Adrenal gland (tissue), 5 donors: ENCODE measurements at regions not wholly inside any gene's neighbourhood (a gene's known extent, or its start where the extent isn't known, plus 50 kb on each side); places are given as distances from the start of the nearest gene placed in this dataset.

Experiments used
- POLR2A ChIP-seq, 2 donors: fragments of 450-650 bp; IDR thresholded peaks; one replicate each; pipeline ENCODE4 v1.6.1; 2017; ENCODE audit warnings: antibody characterized with exemption in 2 of 2, mild to moderate bottlenecking in 2 of 2, moderate library complexity in 1 of 2
- TF ChIP-seq, protein P1 (sequence below), 6 experiments: fragments of 450-650 bp in 4 of 6; fragments of 200-600 bp in 2 of 6; sonication (generic) in 1 of 6; IDR thresholded peaks; 1 replicate in 5 of 6; 2 replicates in 1 of 6; pipeline versions ENCODE4 v1.5.1 to v1.8.0; 2016 to 2021; ENCODE audit warnings: antibody characterized with exemption in 6 of 6, mild to moderate bottlenecking in 2 of 6, moderate library complexity in 1 of 6
- donor health status: DM: no; HTN: no; CAD: no.

GRCh38 chr3:163957072-163957471 lies 1121.2 kb downstream of the SI start:
- TF ChIP-seq, protein P1, sequence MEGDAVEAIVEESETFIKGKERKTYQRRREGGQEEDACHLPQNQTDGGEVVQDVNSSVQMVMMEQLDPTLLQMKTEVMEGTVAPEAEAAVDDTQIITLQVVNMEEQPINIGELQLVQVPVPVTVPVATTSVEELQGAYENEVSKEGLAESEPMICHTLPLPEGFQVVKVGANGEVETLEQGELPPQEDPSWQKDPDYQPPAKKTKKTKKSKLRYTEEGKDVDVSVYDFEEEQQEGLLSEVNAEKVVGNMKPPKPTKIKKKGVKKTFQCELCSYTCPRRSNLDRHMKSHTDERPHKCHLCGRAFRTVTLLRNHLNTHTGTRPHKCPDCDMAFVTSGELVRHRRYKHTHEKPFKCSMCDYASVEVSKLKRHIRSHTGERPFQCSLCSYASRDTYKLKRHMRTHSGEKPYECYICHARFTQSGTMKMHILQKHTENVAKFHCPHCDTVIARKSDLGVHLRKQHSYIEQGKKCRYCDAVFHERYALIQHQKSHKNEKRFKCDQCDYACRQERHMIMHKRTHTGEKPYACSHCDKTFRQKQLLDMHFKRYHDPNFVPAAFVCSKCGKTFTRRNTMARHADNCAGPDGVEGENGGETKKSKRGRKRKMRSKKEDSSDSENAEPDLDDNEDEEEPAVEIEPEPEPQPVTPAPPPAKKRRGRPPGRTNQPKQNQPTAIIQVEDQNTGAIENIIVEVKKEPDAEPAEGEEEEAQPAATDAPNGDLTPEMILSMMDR (IDR thresholded peaks at IDR 0.05): no peak
- no peak for TF ChIP-seq POLR2A (IDR thresholded peaks at IDR 0.05)
